Neural cell (in vitro differentiated cells): ENCODE measurements at regions not wholly inside any gene's neighbourhood (a gene's known extent, or its start where the extent isn't known, plus 50 kb on each side); places are given as distances from the start of the nearest gene placed in this dataset.

ENCODE experiments used
- H2AFZ ChIP-seq: fragments of 200-600, 300-800 bp; sonication (generic), shearing (Covaris generic); 2 replicates; pipeline ENCODE4 v1.6.0; 2014; ENCODE audit warnings: low read depth, mild to moderate bottlenecking, antibody characterized with exemption, low read length, moderate library complexity
- H3F3A ChIP-seq: fragments of 200-600 bp; shearing (Covaris generic); 2 replicates; pipeline ENCODE4 v1.6.1; 2016; ENCODE audit warnings: mild to moderate bottlenecking, moderate library complexity, mixed read lengths, antibody characterized with exemption, low read length; ENCODE audit not compliant: insufficient read depth, poor library complexity, severe bottlenecking
- H3K27ac ChIP-seq: fragments of 200-600, 300-800 bp; sonication (generic), shearing (Covaris generic); 2 replicates; pipeline ENCODE4 v1.5.1; 2014; ENCODE audit warnings: mild to moderate bottlenecking, low read length, moderate library complexity
- H3K27me3 ChIP-seq: fragments of 300-800, 200-600 bp; sonication (generic), shearing (Covaris generic); 2 replicates; pipeline ENCODE4 v1.6.0; 2014; ENCODE audit warnings: mild to moderate bottlenecking, low read depth, low read length, moderate library complexity; ENCODE audit not compliant: insufficient read depth
- H3K36me3 ChIP-seq: fragments of 300-800, 200-600 bp; sonication (generic), shearing (Covaris generic); 2 replicates; pipeline ENCODE4 v1.5.1; 2014; ENCODE audit warnings: mild to moderate bottlenecking, antibody characterized with exemption, low read length, moderate library complexity; ENCODE audit not compliant: insufficient read depth
- H3K4me2 ChIP-seq: fragments of 300-800, 200-600 bp; sonication (generic), shearing (Covaris generic); 2 replicates; pipeline ENCODE4 v1.6.0; 2014; ENCODE audit warnings: mild to moderate bottlenecking, low read length
- H3K4me3 ChIP-seq: fragments of 300-800, 200-600 bp; sonication (generic), shearing (Covaris generic); 2 replicates; pipeline ENCODE4 v1.5.1; 2014; ENCODE audit warnings: mild to moderate bottlenecking, low read length, moderate library complexity
- H3K79me2 ChIP-seq: fragments of 200-600 bp; shearing (Covaris generic); replicated peaks from 2 replicates; pipeline ENCODE4 v1.6.0; 2014; ENCODE audit warnings: mild to moderate bottlenecking, low read length, moderate library complexity; ENCODE audit not compliant: insufficient read depth
- H3K9ac ChIP-seq: fragments of 300-800, 200-600 bp; sonication (generic), shearing (Covaris generic); 2 replicates; pipeline ENCODE4 v1.6.1; 2016; ENCODE audit warnings: mild to moderate bottlenecking, low read length, mixed read lengths
- H3K9me2 ChIP-seq: fragments of 200-600 bp; shearing (Covaris generic); 2 replicates; pipeline ENCODE4 v1.6.1; 2016; ENCODE audit warnings: mild to moderate bottlenecking, low read length, mixed read lengths; ENCODE audit not compliant: insufficient read depth
- H3K9me3 ChIP-seq: fragments of 200-600, 300-800 bp; sonication (generic), shearing (Covaris generic); 2 replicates; pipeline ENCODE4 v1.6.1; 2016; ENCODE audit warnings: mild to moderate bottlenecking, mixed run types, low read length, moderate library complexity, mixed read lengths
- H4K20me1 ChIP-seq: fragments of 200-600 bp; shearing (Covaris generic); 2 replicates; pipeline ENCODE4 v1.6.1; 2016; ENCODE audit warnings: mild to moderate bottlenecking, mixed run types; ENCODE audit not compliant: insufficient read depth
- CTCF ChIP-seq: fragments of 450-650 bp; IDR thresholded peaks from 2 replicates; pipeline ENCODE4 v1.5.1; 2014; ENCODE audit warnings: antibody characterized with exemption, mild to moderate bottlenecking, moderate library complexity; ENCODE audit not compliant: poor library complexity, severe bottlenecking
- EP300 ChIP-seq: fragments of 450-650 bp; conservative IDR thresholded peaks from 2 replicates; pipeline ENCODE4 v1.6.1; 2014; ENCODE audit warnings: antibody characterized with exemption, mild to moderate bottlenecking, moderate library complexity; ENCODE audit not compliant: poor library complexity, severe bottlenecking
- EZH2 ChIP-seq: fragments of 200-600, 300-800 bp; shearing (Covaris generic), sonication (generic); IDR thresholded peaks from 2 replicates; pipeline ENCODE4 v1.6.1; 2014; ENCODE audit warnings: antibody characterized with exemption, low read length, borderline replicate concordance, mild to moderate bottlenecking; ENCODE audit not compliant: insufficient read depth, poor library complexity, severe bottlenecking
- MXI1 ChIP-seq: fragments of 450-650 bp; conservative IDR thresholded peaks from 2 replicates; pipeline ENCODE4 v1.6.1; 2014; ENCODE audit warnings: antibody characterized with exemption, mild to moderate bottlenecking; ENCODE audit not compliant: poor library complexity, severe bottlenecking
- POLR2AphosphoS5 ChIP-seq: IDR thresholded peaks from 2 replicates; pipeline ENCODE4 v1.6.1; 2012
- RAD21 ChIP-seq: fragments of 450-650 bp; conservative IDR thresholded peaks from 2 replicates; pipeline ENCODE4 v1.6.1; 2014; ENCODE audit warnings: antibody characterized with exemption, mild to moderate bottlenecking, moderate library complexity
- SMC3 ChIP-seq: fragments of 450-650 bp; conservative IDR thresholded peaks from 2 replicates; pipeline ENCODE4 v1.6.1; 2014; ENCODE audit warnings: antibody characterized with exemption, mild to moderate bottlenecking, moderate library complexity; ENCODE audit not compliant: poor library complexity
- TAF1 ChIP-seq: IDR thresholded peaks from 2 replicates; pipeline ENCODE4 v1.6.1; 2012; ENCODE audit warnings: low read depth
- TF ChIP-seq, protein P1 (sequence below): IDR thresholded peaks from 2 replicates; pipeline ENCODE4 v1.6.1; 2012; ENCODE audit warnings: borderline replicate concordance

GRCh38 chr13:99104396-99104795 is 96.3 kb upstream of the UBAC2 start:
- no peak overlapping the region for H3K4me3 ChIP-seq
- no peaks in the 10 kb centered on the region for H3K79me2 ChIP-seq
- no peaks in the 10 kb centered on the region for H3K9me3 ChIP-seq
- peak overlapping the region; percentile 33 for H3K9ac ChIP-seq
- H2AFZ ChIP-seq, result peak overlapping the region; percentile 24
- no peaks in the 10 kb centered on the region for H3K9me2 ChIP-seq
- H3K27ac ChIP-seq, result peak overlapping the region; percentile 79
- no peak for TF ChIP-seq RAD21
- no peak for TF ChIP-seq CTCF
- no peak for TF ChIP-seq EP300
- TF ChIP-seq, protein P1, sequence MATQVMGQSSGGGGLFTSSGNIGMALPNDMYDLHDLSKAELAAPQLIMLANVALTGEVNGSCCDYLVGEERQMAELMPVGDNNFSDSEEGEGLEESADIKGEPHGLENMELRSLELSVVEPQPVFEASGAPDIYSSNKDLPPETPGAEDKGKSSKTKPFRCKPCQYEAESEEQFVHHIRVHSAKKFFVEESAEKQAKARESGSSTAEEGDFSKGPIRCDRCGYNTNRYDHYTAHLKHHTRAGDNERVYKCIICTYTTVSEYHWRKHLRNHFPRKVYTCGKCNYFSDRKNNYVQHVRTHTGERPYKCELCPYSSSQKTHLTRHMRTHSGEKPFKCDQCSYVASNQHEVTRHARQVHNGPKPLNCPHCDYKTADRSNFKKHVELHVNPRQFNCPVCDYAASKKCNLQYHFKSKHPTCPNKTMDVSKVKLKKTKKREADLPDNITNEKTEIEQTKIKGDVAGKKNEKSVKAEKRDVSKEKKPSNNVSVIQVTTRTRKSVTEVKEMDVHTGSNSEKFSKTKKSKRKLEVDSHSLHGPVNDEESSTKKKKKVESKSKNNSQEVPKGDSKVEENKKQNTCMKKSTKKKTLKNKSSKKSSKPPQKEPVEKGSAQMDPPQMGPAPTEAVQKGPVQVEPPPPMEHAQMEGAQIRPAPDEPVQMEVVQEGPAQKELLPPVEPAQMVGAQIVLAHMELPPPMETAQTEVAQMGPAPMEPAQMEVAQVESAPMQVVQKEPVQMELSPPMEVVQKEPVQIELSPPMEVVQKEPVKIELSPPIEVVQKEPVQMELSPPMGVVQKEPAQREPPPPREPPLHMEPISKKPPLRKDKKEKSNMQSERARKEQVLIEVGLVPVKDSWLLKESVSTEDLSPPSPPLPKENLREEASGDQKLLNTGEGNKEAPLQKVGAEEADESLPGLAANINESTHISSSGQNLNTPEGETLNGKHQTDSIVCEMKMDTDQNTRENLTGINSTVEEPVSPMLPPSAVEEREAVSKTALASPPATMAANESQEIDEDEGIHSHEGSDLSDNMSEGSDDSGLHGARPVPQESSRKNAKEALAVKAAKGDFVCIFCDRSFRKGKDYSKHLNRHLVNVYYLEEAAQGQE, result no peak
- TF ChIP-seq EZH2, result no peak
- no peak for TF ChIP-seq TAF1
- TF ChIP-seq MXI1, result no peak
- no peak for TF ChIP-seq POLR2AphosphoS5
- TF ChIP-seq SMC3, result no peak
- H3K27me3 ChIP-seq, result no peaks in the 10 kb centered on the region
- H3F3A ChIP-seq, result peaks cover 3% of the 10 kb centered on the region
- no peaks in the 10 kb centered on the region for H3K36me3 ChIP-seq
- no peaks in the 10 kb centered on the region for H4K20me1 ChIP-seq
- no peak overlapping the region for H3K4me2 ChIP-seq

GRCh38 chr13:99105160-99105559 is 95.5 kb upstream of the UBAC2 start:
- Histone ChIP-seq H3K4me3 (no peak overlapping the region), H3K9me2 (no peaks in the 10 kb centered on the region), H3K9me3 (no peaks in the 10 kb centered on the region), H3K27me3 (no peaks in the 10 kb centered on the region), H3K27ac (peak overlapping the region; percentile 79), H4K20me1 (no peaks in the 10 kb centered on the region), H2AFZ (no peak overlapping the region), H3K36me3 (no peaks in the 10 kb centered on the region), H3F3A (peaks cover 3% of the 10 kb centered on the region), H3K79me2 (no peaks in the 10 kb centered on the region), H3K4me2 (no peak overlapping the region), H3K9ac (no peak overlapping the region)
- TF ChIP-seq EZH2 (no peak), SMC3 (no peak), CTCF (no peak), MXI1 (no peak), TAF1 (no peak), POLR2AphosphoS5 (no peak), EP300 (no peak)
- TF ChIP-seq, protein P1, result no peak
